Mesodermal cell (in vitro differentiated cells): ENCODE measurements at regions not wholly inside any gene's neighbourhood (a gene's known extent, or its start where the extent isn't known, plus 50 kb on each side); places are given as distances from the start of the nearest gene placed in this dataset.

Source experiments
- H3K27ac ChIP-seq: 2 replicates; pipeline ENCODE4 v1.7.0; 2013; ENCODE audit warnings: mild to moderate bottlenecking, low read depth, low read length, moderate library complexity; ENCODE audit not compliant: severe bottlenecking
- H3K36me3 ChIP-seq: 2 replicates; pipeline ENCODE4 v1.7.1; 2013; ENCODE audit warnings: mild to moderate bottlenecking, low read length, moderate library complexity; ENCODE audit not compliant: control insufficient read depth, insufficient read depth
- H3K4me1 ChIP-seq: one replicate; pipeline ENCODE4 v1.7.1; 2013; ENCODE audit warnings: mild to moderate bottlenecking, low read length; ENCODE audit not compliant: insufficient read depth, control insufficient read depth, poor library complexity, severe bottlenecking
- H3K4me3 ChIP-seq: 2 replicates; pipeline ENCODE4 v1.7.0; 2013; ENCODE audit warnings: low read length, control low read depth, mild to moderate bottlenecking; ENCODE audit not compliant: insufficient read depth, poor library complexity, severe bottlenecking; ENCODE audit errors: extremely low read depth
- H3K9me3 ChIP-seq: 2 replicates; pipeline ENCODE4 v1.7.1; 2013; ENCODE audit warnings: mild to moderate bottlenecking, low read length, moderate library complexity; ENCODE audit not compliant: control insufficient read depth
- WGBS, 2 experiments: methylation state at CpG; one replicate each; pipeline ENCODE4 v1.1.5; 2013; ENCODE audit warnings: missing lambda C conversion rate in 2 of 2; ENCODE audit not compliant: insufficient coverage in 2 of 2; 5-methylcytosine and 5-hydroxymethylcytosine counted together

DNA sequence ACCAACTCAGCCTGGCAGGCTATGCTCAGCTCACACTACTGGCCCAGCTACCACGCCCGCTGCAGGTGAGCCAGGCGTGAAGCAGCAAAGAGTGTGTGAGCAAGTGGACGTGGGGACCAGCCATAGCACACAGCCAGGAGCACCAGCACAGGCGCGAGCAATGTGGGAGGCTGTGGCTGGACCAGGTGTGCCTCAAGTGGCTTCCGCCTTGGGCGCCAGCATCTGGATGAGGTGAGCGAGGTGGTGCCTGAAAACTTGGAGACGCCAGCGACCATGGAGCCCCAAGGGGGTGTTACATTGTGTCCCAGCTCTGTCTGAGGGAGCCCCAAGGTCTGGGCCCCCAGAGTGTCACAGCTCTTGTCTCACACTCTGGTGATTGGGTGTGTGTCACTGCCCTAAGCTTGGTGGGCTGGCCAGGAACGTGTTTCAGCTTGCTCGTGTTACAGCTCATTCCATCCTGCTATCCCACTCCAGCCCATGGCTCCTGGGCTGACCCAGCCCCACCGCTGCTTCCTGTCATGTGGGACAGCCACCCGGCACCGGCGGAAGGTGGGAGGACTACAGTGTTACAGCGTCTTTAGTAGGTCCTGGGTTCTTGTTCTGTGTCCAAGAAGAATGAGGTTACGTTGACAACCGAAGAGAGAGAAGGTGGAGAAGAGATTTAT is 508.0 kb upstream of the MMS22L start:
- Histone ChIP-seq H3K36me3 (no peaks in the 10 kb centered on the region), H3K4me1 (no peaks in the 10 kb centered on the region), H3K4me3 (no peak overlapping the region), H3K27ac (no peak overlapping the region), H3K9me3 (no peaks in the 10 kb centered on the region)
- 91 to 95% methylated on average over 13 to 20 of the region's 20 CpGs for WGBS, 2 experiments

DNA sequence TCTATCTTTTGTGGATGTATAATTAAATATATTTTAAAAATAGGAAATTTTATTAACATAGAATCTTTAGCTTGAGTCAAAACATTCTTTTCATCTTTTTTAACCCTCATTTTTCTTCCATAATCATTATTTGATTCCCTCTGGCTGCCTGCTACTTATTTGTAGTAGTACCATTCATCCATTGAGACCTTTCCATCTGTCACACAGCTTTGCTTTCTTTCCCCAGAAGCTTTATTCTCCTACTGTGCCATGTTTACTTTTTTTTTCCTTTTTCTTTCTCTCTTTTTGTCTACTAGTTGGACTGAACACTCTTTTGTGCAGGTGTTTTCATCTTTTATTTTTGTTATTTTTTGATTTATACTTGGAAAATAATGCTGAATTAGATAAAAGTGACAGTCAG is 522.6 kb upstream of the MMS22L start:
- no peaks in the 10 kb centered on the region for H3K9me3 ChIP-seq
- no peak overlapping the region for H3K27ac ChIP-seq
- no peaks in the 10 kb centered on the region for H3K36me3 ChIP-seq
- no peak overlapping the region for H3K4me3 ChIP-seq
- H3K4me1 ChIP-seq, result no peaks in the 10 kb centered on the region

- Histone ChIP-seq H3K9me3 (no peaks in the 10 kb centered on the region), H3K4me3 (no peak overlapping the region), H3K27ac (no peak overlapping the region), H3K36me3 (no peaks in the 10 kb centered on the region), H3K4me1 (no peaks in the 10 kb centered on the region)
Measured at GRCh38 chr6:97812940-97813339, 529.9 kb upstream of the MMS22L start.

DNA sequence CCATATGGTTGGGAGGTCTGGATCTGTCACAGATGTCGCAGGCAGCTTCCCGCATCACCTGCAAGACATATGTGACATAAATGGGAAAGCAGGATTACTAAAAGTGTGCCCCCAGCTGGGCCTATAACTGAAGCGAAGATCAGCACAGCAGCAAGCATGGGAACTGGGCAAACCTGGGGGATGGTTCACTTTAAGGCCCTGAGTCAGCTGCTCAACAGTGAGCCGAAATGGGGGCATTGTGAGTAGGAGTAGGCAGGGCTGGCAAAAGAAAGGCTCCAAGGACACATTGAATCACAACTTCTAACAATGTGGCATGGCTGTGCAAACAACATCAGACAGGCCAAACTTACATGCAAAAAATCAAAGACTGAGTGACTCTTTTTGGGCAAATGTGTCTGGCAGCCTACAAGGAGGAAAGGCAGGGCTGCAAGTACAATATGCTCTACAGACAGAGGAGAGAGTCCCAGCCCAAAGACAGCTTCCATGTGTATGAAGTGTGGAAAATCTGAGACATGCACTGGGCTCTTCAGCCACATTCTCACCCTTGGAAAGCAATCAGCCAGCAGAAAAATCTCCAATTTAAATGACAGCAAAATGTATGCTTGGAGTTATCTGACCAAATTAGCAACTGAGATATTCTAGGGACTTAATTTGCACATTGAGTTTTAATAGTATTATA is 531.0 kb upstream of the MMS22L start:
- 76 to 87% methylated on average over 3 of the region's 4 CpGs for WGBS, 2 experiments
- Histone ChIP-seq H3K4me3 (no peak overlapping the region), H3K36me3 (no peaks in the 10 kb centered on the region), H3K4me1 (no peaks in the 10 kb centered on the region), H3K9me3 (no peaks in the 10 kb centered on the region), H3K27ac (no peak overlapping the region)

DNA sequence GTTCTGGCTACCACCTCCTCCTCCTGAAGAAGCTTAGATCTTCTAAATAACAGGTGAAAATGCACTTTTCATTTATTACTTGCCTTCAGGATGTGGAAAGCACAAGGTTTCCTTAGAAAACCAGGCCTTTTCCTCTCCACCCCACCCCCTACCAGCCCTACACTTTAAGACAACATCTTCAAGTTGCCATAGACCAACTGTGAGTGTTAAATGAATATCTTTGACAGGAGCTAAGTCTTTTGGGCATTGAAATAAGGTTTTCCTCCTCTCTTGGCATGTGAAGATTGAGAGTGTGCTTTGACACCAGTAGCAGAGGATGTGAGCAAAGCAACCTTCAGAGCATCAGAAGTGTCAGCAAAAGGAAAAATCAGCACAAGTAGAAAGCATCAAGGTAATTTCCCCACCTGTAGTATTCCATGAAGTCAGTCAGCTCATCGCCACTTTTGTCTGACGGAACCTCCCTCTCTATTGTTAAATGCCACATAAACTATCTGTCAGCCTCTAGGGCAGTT is 532.3 kb upstream of the MMS22L start:
- Histone ChIP-seq H3K4me3 (no peak overlapping the region), H3K4me1 (no peaks in the 10 kb centered on the region), H3K9me3 (no peaks in the 10 kb centered on the region), H3K27ac (no peak overlapping the region), H3K36me3 (no peaks in the 10 kb centered on the region)
- 80% methylated on average over 1 of the region's 2 CpGs; no CpG with 5 or more reads in 1 of the 2 experiments for WGBS, 2 experiments

DNA sequence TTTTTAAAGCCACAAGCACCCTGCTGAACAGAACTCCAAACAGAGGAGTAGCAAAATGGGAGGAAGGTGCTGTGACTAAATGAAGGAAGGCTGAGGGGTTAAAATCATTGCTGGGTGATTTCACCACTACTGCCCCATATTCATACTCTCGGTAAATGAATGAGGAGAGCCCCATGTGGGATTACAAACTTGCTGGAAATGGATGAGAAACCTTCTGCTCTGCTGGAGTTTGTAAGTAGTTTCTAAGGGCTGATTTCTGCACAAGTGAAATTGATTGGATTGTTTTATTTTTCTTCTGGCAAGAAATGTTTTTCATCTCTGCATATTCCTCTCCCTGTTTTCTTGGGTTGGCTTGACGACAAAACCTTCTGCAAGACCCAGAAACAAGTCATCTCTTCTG is 533.5 kb upstream of the MMS22L start:
- 83% methylated on average over 1 of the region's 2 CpGs for WGBS, 2 experiments
- Histone ChIP-seq H3K36me3 (no peaks in the 10 kb centered on the region), H3K4me1 (no peaks in the 10 kb centered on the region), H3K4me3 (no peak overlapping the region), H3K27ac (no peak overlapping the region), H3K9me3 (no peaks in the 10 kb centered on the region)

- WGBS, 2 experiments, result 63% methylated on average over 1 of the region's 3 CpGs; no CpG with 5 or more reads in 1 of the 2 experiments
- no peak overlapping the region for H3K27ac ChIP-seq
- H3K4me3 ChIP-seq, result no peak overlapping the region
- H3K36me3 ChIP-seq, result no peaks in the 10 kb centered on the region
- no peaks in the 10 kb centered on the region for H3K9me3 ChIP-seq
- no peaks in the 10 kb centered on the region for H3K4me1 ChIP-seq
Measured at GRCh38 chr6:97819710-97820109, 536.7 kb upstream of the MMS22L start.

GRCh38 chr6:97820400-97820799 is 537.4 kb upstream of the MMS22L start:
- Histone ChIP-seq H3K4me3 (no peak overlapping the region), H3K4me1 (no peaks in the 10 kb centered on the region), H3K27ac (no peak overlapping the region), H3K9me3 (no peaks in the 10 kb centered on the region), H3K36me3 (no peaks in the 10 kb centered on the region)
- 100% methylated on average over 1 of the region's 5 CpGs; no CpG with 5 or more reads in 1 of the 2 experiments for WGBS, 2 experiments

- H3K4me3 ChIP-seq, result no peak overlapping the region
- no peaks in the 10 kb centered on the region for H3K9me3 ChIP-seq
- no peaks in the 10 kb centered on the region for H3K36me3 ChIP-seq
- no peaks in the 10 kb centered on the region for H3K4me1 ChIP-seq
- WGBS, 2 experiments, result 46 to 51% methylated on average over 2 of the region's 2 CpGs
- H3K27ac ChIP-seq, result no peak overlapping the region
Measured at GRCh38 chr6:97822632-97823031, 539.6 kb upstream of the MMS22L start.

- no peak overlapping the region for H3K4me3 ChIP-seq
- 88% methylated on average over 1 of the region's 3 CpGs; no CpG with 5 or more reads in 1 of the 2 experiments for WGBS, 2 experiments
- no peaks in the 10 kb centered on the region for H3K4me1 ChIP-seq
- H3K36me3 ChIP-seq, result no peaks in the 10 kb centered on the region
- no peak overlapping the region for H3K27ac ChIP-seq
- H3K9me3 ChIP-seq, result no peaks in the 10 kb centered on the region
Measured at GRCh38 chr6:97841763-97842162, 558.7 kb upstream of the MMS22L start.

DNA sequence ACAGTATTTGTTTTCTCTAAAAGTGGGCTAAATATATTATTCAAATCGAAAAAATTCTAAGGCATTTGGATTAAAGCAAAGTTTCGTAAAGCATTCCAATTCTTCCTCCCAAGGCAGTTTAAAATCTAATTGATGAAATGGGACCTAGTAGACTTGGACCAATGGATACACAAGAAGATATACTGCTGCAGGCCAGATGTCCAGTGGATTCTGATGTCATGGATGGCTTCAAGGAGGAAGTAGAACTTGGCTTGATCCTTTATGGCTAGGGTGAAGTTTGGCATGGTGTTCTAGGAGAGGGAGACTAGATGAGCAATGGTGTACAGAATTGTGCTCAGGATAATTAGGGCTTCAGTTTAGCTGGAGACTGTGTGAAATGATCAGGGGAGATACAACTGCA is 559.5 kb upstream of the MMS22L start:
- Histone ChIP-seq H3K36me3 (no peaks in the 10 kb centered on the region), H3K4me3 (no peak overlapping the region), H3K27ac (no peak overlapping the region), H3K9me3 (no peaks in the 10 kb centered on the region), H3K4me1 (no peaks in the 10 kb centered on the region)
- no CpG with 5 or more reads among the region's 2 CpGs for WGBS, 2 experiments
